Suprapubic skin (tissue), 4 donors: ENCODE measurements at regions not wholly inside any gene's neighbourhood (a gene's known extent, or its start where the extent isn't known, plus 50 kb on each side); places are given as distances from the start of the nearest gene placed in this dataset.

Experiments
- DNase-seq, 2 donors: peaks; one replicate each; pipeline ENCODE4 v3.0.0-alpha.2; 2019; ENCODE audit warnings: low spot score in 2 of 2
- H3K27ac ChIP-seq: fragments of 200-600 bp; sonication (generic); one replicate; pipeline ENCODE4 v1.5.1; 2019
- H3K27me3 ChIP-seq: fragments of 200-600 bp; sonication (generic); one replicate; pipeline ENCODE4 v1.5.1; 2019
- H3K36me3 ChIP-seq: fragments of 200-600 bp; sonication (generic); one replicate; pipeline ENCODE4 v1.5.1; 2019
- H3K4me1 ChIP-seq: fragments of 200-600 bp; sonication (generic); one replicate; pipeline ENCODE4 v1.5.1; 2019
- H3K4me3 ChIP-seq: fragments of 200-600 bp; sonication (generic); one replicate; pipeline ENCODE4 v1.5.1; 2019; ENCODE audit warnings: mild to moderate bottlenecking
- H3K9me3 ChIP-seq: fragments of 200-600 bp; sonication (generic); one replicate; pipeline ENCODE4 v1.5.1; 2019
- EP300 ChIP-seq: sonication (generic); formaldehyde crosslinking; IDR thresholded peaks from one replicate; pipeline ENCODE4 v1.6.1; 2017; ENCODE audit warnings: antibody characterized with exemption
- POLR2A ChIP-seq, 2 donors: fragments of 450-650 bp; IDR thresholded peaks; one replicate each; pipeline ENCODE4 v1.6.1; 2017; ENCODE audit warnings: antibody characterized with exemption in 2 of 2, mild to moderate bottlenecking in 2 of 2, moderate library complexity in 2 of 2
- POLR2AphosphoS5 ChIP-seq, 3 donors: sonication (generic); formaldehyde crosslinking; IDR thresholded peaks; one replicate each; pipeline ENCODE4 v1.6.1; 2017; ENCODE audit warnings: antibody characterized with exemption in 3 of 3
- WGBS: methylation state at CpG from one replicate; pipeline ENCODE4 v1.1.5; 2018; 5-methylcytosine and 5-hydroxymethylcytosine counted together
- TF ChIP-seq, protein P1 (sequence below), 2 donors: fragments of 200-600 bp in 1 of 2; fragments of 450-650 bp in 1 of 2; sonication (generic) in 1 of 2; IDR thresholded peaks; one replicate each; pipeline ENCODE4 v1.5.1; 2016 to 2019; ENCODE audit warnings: antibody characterized with exemption in 2 of 2, mild to moderate bottlenecking in 1 of 2, moderate library complexity in 1 of 2

DNA sequence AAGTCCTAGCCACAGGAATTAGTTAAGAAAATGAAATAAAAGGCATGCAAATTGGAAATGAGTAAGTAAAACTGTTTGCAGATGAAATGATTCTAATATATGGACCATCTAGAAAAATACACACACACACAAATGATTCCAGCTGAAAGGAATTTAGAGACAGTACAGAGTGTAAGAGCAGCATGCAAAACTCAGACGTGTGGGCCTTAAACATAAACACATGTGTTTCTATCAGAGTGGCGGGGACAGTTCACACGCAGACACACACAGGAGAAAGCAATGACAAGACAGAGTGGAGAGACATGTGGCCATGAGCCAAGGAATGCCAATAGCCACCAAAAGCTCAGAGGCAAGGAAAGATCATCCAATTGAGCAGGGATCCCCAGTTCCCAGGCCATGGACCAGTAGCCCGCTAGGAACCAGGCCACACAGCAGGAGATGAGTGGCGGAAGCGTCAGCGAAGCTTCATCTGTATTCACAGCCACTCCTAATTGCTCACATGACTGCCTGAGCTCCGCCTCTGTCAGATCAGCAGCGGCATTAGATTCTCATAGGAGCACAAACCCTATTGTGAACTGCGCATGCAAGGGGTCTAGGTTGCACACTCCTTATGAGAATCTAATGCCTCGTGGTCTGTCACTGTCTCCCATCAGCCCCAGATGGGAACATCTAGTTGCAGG, 155.4 kb downstream of the ARL4C start:
- TF ChIP-seq POLR2A (IDR thresholded peaks at IDR 0.05) (no peak), EP300 (no peak), POLR2AphosphoS5 (IDR thresholded peaks at IDR 0.05) (no peak)
- TF ChIP-seq, protein P1, sequence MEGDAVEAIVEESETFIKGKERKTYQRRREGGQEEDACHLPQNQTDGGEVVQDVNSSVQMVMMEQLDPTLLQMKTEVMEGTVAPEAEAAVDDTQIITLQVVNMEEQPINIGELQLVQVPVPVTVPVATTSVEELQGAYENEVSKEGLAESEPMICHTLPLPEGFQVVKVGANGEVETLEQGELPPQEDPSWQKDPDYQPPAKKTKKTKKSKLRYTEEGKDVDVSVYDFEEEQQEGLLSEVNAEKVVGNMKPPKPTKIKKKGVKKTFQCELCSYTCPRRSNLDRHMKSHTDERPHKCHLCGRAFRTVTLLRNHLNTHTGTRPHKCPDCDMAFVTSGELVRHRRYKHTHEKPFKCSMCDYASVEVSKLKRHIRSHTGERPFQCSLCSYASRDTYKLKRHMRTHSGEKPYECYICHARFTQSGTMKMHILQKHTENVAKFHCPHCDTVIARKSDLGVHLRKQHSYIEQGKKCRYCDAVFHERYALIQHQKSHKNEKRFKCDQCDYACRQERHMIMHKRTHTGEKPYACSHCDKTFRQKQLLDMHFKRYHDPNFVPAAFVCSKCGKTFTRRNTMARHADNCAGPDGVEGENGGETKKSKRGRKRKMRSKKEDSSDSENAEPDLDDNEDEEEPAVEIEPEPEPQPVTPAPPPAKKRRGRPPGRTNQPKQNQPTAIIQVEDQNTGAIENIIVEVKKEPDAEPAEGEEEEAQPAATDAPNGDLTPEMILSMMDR (IDR thresholded peaks at IDR 0.05): no peak
- H3K9me3 ChIP-seq: peaks cover 4% of the 10 kb centered on the region
- WGBS: 78% methylated on average over 11 of the region's 11 CpGs

DNA sequence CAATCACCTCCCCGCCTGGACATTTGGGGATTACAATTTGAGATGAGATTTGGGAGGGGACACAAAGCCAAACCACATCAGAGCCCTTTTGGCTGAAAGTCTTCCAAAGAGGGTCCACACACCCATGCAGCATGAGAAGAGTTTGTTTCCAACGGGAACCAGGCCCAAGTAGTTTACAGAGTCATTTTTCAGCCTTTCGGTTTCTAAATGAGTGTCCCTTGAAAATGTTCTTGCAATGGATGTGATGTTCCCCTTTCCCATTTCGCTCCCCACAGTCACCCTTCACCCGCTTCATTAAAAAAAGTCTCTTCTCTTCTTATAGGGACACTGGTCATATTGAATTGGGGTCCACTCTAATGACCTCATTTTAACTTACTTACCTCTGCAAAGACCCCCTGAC, 157.4 kb downstream of the ARL4C start:
- H3K27ac ChIP-seq: no peak overlapping the region
- H3K4me1 ChIP-seq: peaks cover 28% of the 10 kb centered on the region
- WGBS: 93% methylated on average over 5 of the region's 5 CpGs
- TF ChIP-seq POLR2AphosphoS5 (IDR thresholded peaks at IDR 0.05): no peak
- no peak for TF ChIP-seq POLR2A (IDR thresholded peaks at IDR 0.05)
- TF ChIP-seq EP300: no peak
- TF ChIP-seq, protein P1 (IDR thresholded peaks at IDR 0.05): no peak
- H3K4me3 ChIP-seq: no peak overlapping the region
- no peaks in the 10 kb centered on the region for H3K36me3 ChIP-seq
- no peaks in the 10 kb centered on the region for H3K27me3 ChIP-seq
- no peak for DNase-seq
- peaks cover 4% of the 10 kb centered on the region for H3K9me3 ChIP-seq

More for the DNA sequence above, 155.4 kb downstream of the ARL4C start:
- Histone ChIP-seq H3K4me1 (peaks cover 8% of the 10 kb centered on the region), H3K27me3 (no peaks in the 10 kb centered on the region), H3K27ac (no peak overlapping the region), H3K4me3 (no peak overlapping the region), H3K36me3 (no peaks in the 10 kb centered on the region)
- DNase-seq: no peak

DNA sequence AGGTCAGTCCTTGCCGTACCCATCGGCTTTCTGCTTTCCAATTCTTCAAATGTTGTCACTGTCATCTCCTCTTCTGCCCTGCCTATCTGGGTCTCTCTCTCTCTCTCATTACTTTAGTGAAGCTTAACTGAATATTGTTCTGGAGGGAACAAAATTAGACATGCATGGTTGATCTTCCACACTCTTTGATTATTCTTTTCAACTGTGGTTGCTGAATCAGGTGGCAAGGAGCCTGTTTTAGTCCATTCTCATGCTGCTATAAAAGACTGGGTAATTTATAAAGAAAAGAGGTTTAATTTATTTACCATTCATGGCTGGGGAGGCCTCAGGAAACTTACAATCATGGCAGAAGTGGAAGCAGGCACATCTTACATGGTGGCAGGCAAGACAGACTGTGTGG, 157.9 kb downstream of the ARL4C start:
- Histone ChIP-seq H3K27ac (no peak overlapping the region), H3K27me3 (no peaks in the 10 kb centered on the region), H3K4me3 (no peak overlapping the region), H3K9me3 (peaks cover 4% of the 10 kb centered on the region), H3K4me1 (peaks cover 33% of the 10 kb centered on the region), H3K36me3 (no peaks in the 10 kb centered on the region)
- 84% methylated on average over 2 of the region's 2 CpGs for WGBS
- TF ChIP-seq, protein P1 (IDR thresholded peaks at IDR 0.05): no peak
- TF ChIP-seq POLR2AphosphoS5 (IDR thresholded peaks at IDR 0.05): no peak
- no peak for TF ChIP-seq POLR2A (IDR thresholded peaks at IDR 0.05)
- TF ChIP-seq EP300: no peak
- no peak for DNase-seq

DNA sequence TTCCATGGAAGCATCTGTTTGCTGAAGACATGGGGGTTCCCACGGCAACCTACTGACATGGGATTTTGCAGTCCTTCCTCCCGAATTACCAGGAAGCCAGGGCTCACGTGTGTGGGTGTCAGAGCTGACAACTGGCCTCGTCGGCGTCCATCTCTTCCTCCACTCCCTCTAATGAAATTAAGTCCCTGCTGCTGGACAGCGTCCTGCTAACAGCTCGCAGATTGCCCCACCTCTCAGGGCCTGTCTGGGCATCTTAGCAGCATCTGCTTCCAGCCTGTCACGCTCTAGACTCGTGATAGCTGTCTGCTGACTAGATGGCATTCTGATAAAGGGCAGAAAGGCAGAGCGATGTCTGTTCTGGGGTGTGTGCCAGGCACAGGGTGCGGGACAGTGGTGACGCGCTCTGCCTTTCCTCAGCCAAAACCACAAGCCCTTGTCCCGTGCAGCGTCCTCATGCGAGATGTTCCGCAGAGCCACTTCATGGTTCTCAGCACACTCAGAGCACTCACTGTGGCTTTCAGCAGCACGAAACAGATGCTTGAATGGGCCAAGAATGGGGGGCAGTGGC, 161.1 kb downstream of the ARL4C start:
- TF ChIP-seq, protein P1 (IDR thresholded peaks at IDR 0.05): no peak
- peak in 1 of 2 donors; percentile 51 for TF ChIP-seq POLR2A (IDR thresholded peaks at IDR 0.05)
- peak; percentile 92 to 98 (median 92) for TF ChIP-seq POLR2AphosphoS5 (IDR thresholded peaks at IDR 0.05)

DNA sequence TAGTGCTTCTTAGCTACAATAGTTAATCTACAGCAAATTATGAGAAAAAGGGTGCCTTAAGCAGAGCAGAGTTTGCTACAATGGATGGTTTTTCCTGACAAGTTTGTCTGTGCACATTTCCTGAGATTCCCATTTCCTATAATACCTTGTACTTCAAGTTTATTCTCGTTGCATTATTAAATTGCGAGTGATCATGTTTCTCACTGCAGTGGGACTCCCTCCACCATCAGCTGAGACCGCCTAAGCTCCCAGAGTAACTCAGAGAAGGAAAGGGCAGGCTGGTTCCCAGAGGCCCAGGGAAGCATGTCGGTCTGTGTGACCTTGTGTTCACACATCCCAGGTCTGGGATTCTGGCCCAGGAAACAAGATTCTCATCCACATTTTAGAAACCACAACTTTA, 162.1 kb downstream of the ARL4C start:
- 72% methylated on average over 4 of the region's 4 CpGs for WGBS
- no peaks in the 10 kb centered on the region for H3K27me3 ChIP-seq

More for the DNA sequence above, 161.1 kb downstream of the ARL4C start:
- Histone ChIP-seq H3K4me1 (peaks cover 33% of the 10 kb centered on the region), H3K36me3 (no peaks in the 10 kb centered on the region), H3K4me3 (no peak overlapping the region), H3K27ac (peak overlapping the region; percentile 73), H3K27me3 (no peaks in the 10 kb centered on the region), H3K9me3 (peaks cover 4% of the 10 kb centered on the region)
- 10% methylated on average over 16 of the region's 19 CpGs for WGBS
- peak; percentile 93 to 96 for DNase-seq

More for the DNA sequence above, 162.1 kb downstream of the ARL4C start:
- peaks cover 4% of the 10 kb centered on the region for H3K9me3 ChIP-seq
- TF ChIP-seq POLR2A (IDR thresholded peaks at IDR 0.05) (no peak), EP300 (no peak), POLR2AphosphoS5 (IDR thresholded peaks at IDR 0.05) (no peak)
- TF ChIP-seq, protein P1 (IDR thresholded peaks at IDR 0.05): no peak
- no peaks in the 10 kb centered on the region for H3K36me3 ChIP-seq
- peaks cover 33% of the 10 kb centered on the region for H3K4me1 ChIP-seq
- H3K27ac ChIP-seq: peak overlapping the region; percentile 61
- no peak overlapping the region for H3K4me3 ChIP-seq
- no peak for DNase-seq
